GM18868 (cell line): ENCODE measurements at regions not wholly inside any gene's neighbourhood (a gene's known extent, or its start where the extent isn't known, plus 50 kb on each side); places are given as distances from the start of the nearest gene placed in this dataset.

Experiments used
- ATAC-seq: cut with Tn5 transposase; IDR thresholded peaks from one replicate; pipeline ENCODE4 v1.9.1; 2021; ENCODE audit warnings: mild to moderate bottlenecking, moderate library complexity; ENCODE audit not compliant: unreplicated experiment

DNA sequence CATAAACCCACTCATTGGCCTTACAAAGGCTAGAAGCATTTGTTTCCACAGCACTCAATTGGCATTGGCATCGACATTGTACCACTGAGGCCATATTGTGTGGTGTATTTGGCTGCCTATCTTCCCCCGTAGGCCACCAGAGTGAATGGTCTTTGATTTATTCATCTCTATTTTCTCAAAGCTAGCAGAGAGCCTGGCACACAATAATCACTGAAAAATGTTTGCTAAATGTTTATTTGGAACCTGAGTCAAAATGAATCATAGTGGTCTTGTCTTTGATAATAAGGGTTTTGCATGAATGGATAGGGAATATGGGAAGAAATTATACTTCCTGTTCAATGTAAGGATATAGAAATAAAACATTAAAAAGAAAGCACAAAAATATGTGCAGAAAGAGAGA lies 107.3 kb upstream of the SLC8A1 start:
- ATAC-seq: no peak

DNA sequence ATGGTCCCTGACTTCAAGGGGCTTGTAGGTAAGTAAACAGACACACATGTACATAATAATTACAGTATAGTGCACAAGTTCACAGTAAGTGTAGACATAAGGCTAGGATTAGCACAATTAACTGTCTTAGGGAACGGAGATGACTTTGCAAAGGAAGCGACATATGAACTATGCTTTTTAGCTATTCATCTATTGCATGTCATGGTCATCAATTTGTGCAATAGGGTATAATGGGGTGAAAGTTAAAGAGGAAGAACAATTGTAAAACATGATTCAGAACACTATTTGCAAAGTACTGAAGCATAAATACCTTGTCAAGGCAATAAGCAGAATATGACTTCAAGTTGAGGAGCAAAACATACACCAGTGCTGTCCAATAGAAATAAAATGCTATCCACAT lies 112.3 kb upstream of the SLC8A1 start:
- ATAC-seq: no peak

DNA sequence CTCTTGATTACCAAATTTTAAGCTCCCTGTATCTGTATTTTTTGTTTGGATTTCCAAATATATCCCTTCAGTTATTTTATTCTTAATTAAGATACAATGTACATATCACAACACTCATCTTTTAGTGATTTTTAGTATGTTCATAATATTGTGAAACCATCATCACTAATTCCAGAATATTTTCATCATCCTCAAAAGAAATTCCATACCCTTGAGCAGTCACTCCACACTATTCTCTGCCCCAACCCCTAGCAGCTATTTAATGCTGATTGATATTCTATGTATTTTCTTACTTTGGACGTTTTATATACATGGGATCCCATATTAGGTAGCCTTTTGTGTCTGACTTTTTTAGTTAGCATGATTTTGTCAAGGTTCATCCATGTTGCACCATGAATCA lies 127.4 kb upstream of the SLC8A1 start:
- ATAC-seq: no peak

DNA sequence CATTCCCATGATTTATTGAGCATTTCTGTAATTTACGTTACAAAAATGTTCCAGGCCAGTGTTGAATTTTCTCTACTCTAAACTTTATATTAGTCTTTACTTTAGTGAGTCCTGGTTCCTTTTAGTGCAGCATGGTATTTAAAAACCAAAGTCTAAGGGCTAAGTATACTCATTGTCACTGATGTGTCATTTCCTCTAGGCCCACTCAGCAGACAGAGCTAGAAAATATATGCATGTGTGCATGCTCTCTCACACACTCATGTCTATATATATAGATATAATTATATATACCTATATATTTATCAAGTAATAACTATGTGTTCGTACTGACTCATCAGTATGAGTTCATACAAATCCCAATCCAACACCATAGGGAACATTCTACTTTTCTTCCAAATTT lies 132.5 kb upstream of the SLC8A1 start:
- no peak for ATAC-seq

DNA sequence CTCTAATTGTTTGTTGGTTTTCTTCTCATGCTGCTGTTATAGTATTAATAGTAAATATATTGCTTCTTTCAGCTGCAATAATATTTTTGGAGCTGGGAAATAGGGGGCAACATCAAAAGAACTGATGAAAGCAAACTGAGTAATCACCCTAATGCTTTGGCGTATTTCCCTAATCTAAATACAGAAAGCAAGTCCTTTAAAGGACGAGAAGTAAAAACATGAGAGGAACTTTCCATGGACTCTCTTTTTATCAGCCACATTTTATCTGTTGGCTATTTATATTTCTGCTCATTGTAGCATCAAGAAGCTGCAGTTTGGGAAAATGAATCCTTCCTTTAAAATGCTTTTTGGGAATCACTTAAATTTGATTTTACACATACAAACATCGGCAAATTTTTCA lies 139.9 kb upstream of the SLC8A1 start:
- ATAC-seq: no peak

DNA sequence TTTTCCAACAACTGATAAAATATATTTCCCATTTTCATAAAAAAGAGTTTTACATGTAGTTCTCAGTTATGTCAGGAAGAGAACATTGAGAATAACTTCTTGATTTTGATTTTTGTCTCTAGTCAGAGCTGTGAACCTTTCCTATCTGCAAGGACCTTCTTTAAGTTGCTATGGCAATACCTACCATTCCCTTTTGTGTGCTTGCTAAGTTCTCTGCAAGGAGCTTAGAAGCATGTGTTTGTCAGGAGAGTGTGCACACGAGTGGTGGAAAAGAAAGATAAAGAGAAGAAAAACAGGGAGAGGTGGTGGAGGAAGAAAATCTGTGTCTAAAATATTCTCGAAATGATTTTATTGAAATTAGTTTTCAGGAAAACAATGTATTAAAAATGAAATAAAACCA lies 140.3 kb upstream of the SLC8A1 start:
- ATAC-seq: no peak

DNA sequence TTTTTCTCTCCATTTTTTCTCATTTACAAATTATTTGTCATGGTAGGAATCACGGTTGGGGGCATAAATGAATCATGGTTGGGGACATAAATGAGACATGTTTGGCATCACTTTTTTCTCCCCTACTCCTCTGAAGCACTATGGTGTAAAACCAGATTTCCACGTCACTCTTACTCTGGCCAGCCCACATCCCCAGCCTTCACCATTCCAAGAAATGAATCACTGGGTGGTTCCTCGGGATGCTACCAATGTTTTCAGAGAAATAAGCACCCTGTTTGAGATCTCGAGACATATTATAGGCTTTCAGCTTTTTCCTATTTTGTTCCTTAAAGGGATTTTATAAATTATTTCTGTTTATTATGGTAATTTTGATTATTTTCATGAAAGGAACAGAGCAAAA lies 155.0 kb upstream of the SLC8A1 start:
- ATAC-seq: no peak

DNA sequence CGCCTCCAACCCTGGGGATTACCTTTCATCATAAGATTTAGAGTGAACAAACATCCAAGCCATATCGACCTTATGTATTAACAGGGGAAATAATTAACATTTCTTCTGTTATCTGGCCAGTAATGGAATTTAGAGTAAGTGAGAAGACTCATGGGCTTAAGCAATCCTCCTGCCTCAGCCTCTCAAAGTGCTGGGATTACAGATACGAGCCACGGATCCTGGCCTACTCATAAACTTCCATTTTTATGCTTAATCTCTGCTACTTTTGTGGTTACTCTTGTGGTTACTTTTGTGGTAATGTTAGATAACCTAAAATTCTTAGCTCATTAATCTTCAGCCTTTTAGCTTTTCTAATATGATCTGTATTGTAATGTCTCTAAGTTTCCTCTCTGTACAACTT lies 159.3 kb upstream of the SLC8A1 start:
- ATAC-seq: no peak

DNA sequence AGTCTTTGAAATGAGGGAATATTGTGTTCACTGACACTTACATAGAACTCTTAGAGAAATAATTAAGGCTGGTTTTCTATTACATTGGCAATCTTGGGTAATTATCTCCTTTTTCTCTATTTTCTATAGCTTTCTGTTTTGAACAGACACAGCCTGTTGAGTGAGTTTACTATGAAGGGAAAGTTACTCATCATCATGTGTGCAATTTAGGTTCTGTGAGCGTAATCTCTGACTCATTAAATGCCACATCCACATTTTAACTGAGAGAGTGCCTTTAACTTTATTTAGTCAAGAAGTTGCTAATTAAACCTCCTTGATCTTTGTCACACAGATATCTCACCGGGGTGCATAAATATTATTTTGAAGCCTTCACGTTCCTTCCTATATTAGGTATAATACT lies 174.0 kb upstream of the SLC8A1 start:
- ATAC-seq: no peak

DNA sequence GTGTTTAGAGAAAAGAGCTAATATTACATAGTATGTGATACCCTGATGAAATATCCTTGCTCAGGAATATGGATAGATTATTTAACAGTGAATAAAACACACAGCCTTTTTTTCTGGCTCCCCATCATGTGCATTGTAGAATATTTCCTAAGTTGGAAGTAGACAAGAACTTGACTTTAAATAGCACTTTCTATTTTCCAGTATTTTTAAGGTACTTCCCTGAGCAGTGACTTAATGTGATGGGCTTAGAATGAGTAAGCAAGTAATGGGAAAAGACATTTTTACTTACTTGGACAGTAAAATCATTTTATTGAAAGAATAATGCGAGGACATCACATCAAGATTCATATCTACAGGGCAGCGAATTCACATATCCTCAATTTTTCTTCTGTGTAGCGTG lies 176.7 kb upstream of the SLC8A1 start:
- ATAC-seq: no peak

DNA sequence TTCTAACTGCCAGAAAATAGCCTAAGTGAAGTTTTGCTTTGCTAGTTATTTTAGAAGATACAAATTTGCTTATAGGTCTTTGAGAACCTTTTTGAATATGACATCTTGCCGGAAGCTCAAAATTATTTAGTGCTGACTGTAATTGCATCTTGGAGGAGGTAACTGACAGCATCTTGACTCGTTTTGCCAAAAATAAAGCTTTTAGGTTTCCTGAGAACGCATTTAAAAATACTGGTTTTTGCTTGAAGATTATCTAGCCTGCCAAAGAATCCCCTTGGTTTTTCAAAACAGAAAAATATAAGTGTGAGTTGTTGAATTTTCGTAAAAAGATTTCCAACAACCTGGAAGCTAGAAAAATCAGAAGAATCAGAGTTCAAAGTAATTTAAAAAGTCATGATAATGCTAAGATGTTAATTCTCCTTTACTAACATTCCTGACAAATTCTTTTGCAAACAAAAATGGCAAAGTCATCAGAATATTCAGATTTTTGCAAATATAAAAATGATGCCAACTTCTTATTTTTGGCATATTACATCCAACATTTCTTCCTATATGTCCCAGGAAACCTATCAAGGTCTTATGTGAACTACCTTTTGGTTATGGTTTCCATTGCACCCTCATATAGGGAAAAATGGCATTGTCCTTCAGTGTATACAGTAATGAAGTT lies 178.0 kb upstream of the SLC8A1 start:
- ATAC-seq: no peak

DNA sequence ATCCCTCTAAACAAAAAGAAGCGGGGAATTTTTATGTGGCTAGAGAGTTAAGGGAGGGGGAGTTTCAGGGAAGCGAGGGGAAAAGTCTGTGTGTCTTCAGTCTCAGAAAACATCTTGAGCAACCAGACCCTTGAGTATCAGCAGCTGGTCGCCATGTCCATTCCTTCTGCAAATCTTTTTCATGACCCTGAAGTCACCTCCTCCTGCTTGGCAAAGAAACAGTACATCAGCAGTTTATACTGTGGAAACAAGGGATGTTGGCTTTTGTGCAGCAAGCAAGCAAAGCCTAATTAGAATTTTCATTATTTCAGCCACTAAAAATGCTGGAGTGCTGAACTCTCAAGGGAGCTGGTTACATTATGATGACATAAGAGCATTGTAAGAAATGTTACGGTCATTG lies 187.4 kb upstream of the SLC8A1 start:
- no peak for ATAC-seq

DNA sequence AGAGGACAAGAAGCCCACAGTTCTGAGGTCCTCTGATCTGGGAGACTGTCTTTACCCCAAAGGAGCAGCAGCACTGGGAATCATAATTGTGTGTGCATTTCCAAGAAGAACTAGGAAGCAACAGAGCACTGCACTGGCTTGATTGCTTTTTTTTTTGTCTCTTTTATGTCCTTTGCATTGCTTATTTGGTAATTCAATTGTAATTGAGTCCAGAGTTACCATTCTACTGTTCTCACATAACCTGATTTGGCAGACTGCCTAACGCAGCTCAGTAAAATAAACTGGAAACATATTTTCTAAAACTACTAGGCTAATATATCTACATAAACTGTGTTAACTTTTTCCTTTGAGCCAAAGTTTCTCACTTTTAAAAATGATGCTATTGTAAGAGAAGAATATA lies 190.3 kb upstream of the SLC8A1 start:
- ATAC-seq: no peak

DNA sequence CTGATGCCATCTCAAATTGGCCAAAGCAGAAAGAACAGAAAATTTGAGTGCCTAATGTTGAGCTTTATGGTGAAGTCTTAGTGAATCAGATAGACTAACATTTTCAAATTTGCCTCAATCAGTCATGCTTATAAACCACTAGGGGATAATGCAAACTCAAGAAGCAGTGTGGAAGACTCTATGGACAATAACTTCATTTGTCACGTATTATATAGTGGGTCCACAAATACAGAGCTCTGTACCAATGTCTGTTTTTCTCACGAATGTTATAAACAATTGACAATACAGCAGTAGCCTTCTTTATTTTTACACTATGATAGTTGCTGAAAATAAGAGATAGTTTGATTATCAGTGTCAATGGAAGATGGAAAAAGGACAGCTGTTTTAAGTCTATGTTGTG lies 190.8 kb upstream of the SLC8A1 start:
- ATAC-seq: no peak

DNA sequence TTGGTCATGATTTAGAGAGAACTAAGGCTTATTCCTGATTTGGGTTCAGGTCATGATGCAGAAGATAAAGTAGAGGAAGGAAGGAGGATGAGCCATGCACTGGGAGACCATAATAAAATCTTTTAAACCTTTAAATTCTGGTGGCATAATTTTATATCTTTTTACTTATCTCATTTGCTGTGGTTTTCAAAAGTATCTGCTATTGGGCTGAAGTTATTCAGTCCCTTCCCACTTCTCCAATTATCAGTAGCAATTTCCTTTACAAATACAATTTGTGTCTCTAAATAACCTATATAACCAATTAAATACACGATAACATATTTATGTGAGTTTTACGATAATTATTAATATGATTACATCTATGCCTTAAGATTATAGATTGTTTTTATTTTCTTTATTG lies 194.8 kb upstream of the SLC8A1 start:
- no peak for ATAC-seq

DNA sequence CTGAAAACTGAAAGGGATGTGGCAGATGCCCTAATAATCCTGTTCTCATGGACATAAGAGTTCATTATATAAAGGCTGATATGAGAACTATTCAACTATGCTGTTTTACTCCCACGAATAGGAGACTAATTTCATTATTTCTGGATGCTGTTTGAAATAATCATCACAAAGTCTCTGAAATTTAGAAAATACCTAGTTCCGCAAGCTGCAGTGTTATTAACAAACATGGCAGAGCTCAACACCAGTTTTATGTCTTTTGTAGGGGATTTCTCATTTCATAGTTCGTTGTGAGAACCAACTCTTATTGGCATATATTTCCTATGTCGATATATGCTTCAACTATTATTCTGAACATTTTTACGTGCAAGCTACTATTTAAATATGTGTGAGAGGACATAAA lies 200.3 kb upstream of the SLC8A1 start:
- ATAC-seq: no peak

DNA sequence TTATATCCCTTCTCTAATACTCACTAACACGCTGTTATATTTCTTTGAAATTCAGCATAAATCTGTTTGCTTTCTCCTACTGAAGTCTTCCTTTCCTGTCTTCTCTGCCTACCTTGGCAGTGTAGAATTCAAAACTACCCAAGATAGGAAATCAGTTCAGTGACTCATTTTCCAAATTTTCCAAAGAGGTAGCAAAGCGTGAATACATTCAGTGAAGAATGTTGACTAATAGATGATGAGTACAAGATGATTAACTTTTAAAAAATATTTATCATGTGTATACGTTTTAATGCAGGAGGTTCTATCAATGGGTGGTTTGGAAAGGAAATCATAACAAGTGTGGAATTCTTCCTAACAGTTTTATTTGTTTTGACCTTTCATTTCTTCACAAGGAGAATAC lies 201.9 kb upstream of the SLC8A1 start:
- no peak for ATAC-seq

DNA sequence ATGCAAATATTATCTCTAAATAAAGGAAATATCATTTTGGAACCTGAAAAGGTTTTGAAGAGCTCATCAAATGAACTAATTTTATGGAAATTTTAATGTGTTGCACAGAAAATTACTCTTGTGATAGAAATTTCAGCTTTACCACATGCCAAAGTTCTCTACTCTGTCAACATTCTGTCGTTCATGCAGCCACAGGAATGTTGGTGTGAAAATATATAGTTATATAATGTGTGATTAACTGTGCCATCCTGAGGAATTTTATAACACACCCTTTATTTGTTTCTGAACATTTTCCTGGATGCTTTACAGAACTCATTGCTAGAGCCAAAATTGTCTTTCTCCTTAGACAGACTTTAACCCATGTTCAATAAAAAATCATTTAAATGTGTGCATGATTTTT lies 202.5 kb upstream of the SLC8A1 start:
- no peak for ATAC-seq

DNA sequence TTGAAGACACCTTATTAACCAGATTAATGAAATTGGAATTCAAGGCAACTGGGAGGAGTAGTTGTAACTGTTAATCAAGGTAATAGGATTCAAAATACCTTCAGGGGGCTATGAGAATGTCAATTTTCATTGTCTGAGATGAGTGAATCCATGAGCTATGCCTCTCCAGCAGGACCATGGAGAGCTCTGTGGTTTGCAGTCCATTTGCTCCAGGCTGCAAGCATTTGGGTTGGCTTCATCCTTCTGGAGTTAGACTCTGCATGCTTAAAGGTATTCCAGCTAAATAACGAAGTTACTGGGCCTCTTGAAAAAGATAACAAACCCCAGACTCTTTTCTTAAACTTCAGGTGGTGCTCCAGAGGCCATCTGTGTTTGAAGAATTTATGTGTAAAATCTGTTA lies 207.1 kb upstream of the SLC8A1 start:
- no peak for ATAC-seq

DNA sequence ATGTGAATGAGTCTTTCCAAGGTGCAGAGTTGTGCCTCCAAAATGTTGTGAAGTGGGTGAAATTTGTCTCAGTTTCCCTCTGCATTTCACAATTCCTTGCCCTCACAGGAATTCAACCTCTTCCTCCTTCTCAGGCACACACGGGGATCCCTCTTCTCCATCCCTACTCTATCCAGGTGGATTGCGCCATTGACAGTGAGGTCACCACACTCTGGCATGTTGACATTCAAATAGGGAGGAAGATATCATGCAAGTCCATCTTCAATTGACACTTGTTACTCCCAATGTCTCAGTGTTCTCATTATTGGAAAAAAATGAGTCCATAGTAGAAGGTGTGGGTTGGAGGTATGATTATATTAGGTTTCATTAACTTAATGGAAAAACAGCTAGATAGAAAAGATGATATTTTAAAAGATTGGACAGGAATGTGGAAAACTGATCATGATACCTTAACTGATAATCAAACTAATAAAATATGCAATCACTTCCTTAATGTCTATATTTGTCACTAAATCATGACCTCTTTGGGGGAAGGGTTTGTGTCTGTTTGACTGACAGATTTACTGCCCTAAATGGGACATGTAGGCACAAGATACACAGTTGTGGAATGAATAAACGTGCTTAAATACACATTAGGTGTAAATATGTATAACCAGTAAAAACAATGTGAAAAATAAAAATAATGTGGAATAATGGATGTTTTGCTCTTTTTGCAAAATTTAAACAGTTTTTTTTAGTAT lies 213.8 kb upstream of the SLC8A1 start:
- no peak for ATAC-seq

DNA sequence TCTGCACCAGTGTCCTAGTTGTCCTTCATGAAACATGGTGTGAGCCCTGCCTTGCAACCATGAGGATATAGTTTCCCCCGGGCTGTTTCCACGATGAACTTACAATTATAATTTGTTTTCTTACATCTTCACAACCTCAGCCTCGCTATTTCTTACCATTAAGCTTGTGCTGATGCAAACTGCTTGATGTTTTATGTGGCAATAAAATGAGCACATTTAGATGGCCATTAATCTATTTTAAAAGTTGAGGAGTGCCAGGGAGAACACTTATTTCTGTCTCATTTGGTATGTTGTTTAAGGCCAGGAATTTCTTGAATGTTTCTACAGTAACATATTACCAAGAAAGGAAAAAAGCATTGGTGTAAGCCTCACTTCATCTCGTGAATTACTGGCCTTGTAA lies 214.5 kb upstream of the SLC8A1 start:
- no peak for ATAC-seq

DNA sequence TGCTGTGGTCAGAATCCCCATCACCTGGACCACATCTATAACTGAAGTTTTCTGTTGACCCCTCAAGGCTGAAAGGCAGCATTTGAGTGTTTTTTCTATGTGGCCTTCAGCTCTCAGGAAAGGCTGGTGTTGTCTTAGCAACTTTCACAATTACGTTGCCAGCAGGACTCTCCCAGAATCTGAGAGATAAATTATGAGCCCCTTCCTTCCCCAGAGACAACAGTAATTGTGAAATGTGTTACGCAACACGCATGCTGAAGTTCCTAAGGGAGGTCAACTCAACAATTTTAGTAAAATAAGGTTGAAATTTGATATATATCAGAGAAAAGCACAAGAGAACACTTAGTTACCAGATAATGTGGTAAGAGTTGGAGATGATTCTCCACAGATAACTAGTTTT lies 216.5 kb upstream of the SLC8A1 start:
- no peak for ATAC-seq
